ENCODE measurements at regions not wholly inside any gene's neighbourhood (a gene's known extent, or its start where the extent isn't known, plus 50 kb on each side); places are given as distances from the start of the nearest gene placed in this dataset.
"Not testable (repeated sequence)": the region's sequence is repeated elsewhere in the genome, so short reads cannot be mapped to it uniquely, and the experiment has no call there.

DNA sequence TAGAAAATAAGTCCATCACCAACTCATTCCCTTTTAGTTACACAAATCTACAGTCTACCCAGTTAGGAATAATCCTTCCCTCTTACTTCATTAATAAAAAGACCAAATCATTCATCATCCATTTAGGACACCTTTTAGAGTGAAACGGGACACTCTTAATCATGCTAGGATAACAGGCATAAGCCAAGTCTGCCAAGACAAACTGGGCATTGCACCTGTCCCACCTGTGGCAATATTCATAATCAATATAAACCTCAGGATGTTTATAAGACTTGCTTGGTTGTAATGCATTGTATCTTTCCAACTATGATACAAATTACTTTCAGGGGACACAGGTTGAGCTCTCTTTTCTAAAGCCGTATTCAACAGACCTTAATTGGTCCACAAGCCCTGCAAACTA is 82.7 kb upstream of the SH3BP4 start:
- Mint-ChIP-seq H3K4me1 (peaks cover 0 to 1% (median 0%) of the 10 kb centered on the region in 3 donors), H3K9me3 (peaks cover 6 to 20% (median 12%) of the 10 kb centered on the region in 3 donors), H3K36me3 (peaks cover 4% of the 10 kb centered on the region), H3K27me3 (peaks cover 4% of the 10 kb centered on the region), H3K27ac (no peak overlapping the region), H3K4me3 (no peak overlapping the region)

DNA sequence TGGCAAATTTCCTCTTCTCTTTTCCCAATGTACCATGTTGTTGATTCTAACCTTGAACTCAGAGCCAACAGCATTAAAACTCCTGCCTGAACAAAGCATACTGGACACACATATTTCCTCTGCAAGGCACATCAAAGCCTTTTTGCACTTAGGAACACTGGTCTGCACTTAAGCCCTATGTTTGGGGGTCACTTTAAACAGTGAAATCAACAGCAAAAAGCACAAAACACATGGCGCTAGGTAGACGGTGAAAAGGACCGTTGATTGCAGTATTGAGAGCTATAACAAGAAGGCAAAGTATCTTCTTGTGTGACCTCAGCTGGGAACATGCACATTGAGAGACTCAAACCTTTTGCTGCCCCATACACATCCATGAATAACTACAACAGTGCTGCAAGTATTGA is 83.9 kb upstream of the SH3BP4 start:
- Mint-ChIP-seq H3K4me3 (no peak overlapping the region), H3K36me3 (peaks cover 4% of the 10 kb centered on the region), H3K4me1 (no peaks in the 10 kb centered on the region), H3K27me3 (no peaks in the 10 kb centered on the region), H3K27ac (no peak overlapping the region), H3K9me3 (peaks cover 6 to 17% (median 10%) of the 10 kb centered on the region in 3 donors)

DNA sequence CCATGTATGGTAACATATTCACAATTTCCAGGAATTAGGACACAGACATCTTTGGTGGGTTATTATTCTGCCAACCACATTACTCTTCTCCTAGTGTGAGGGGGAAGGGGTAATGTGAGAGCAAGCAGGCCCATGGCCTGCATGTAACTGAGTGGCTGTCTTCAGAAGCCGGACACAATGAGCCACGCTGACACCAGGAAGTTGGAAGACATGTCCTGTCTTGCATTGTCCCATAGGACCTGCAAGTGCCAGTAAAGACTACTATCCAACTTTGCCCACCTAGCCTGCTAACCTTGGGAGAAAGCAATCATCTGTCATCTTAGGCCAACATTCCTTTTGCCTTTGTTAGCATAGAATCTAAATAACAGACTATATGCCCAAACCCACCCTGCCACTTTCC is 86.2 kb upstream of the SH3BP4 start:
- peaks cover 4 to 17% (median 9%) of the 10 kb centered on the region in 3 donors for H3K9me3 Mint-ChIP-seq
- no peaks in the 10 kb centered on the region for H3K27me3 Mint-ChIP-seq
- H3K4me1 Mint-ChIP-seq, result no peaks in the 10 kb centered on the region
- no peak overlapping the region for H3K4me3 Mint-ChIP-seq
- no peak overlapping the region for H3K27ac Mint-ChIP-seq
- peaks cover 2% of the 10 kb centered on the region for H3K36me3 Mint-ChIP-seq

- Mint-ChIP-seq H3K27me3 (no peaks in the 10 kb centered on the region), H3K4me1 (no peaks in the 10 kb centered on the region), H3K9me3 (peaks cover 4 to 17% (median 9%) of the 10 kb centered on the region in 3 donors), H3K4me3 (no peak overlapping the region), H3K36me3 (peaks cover 2% of the 10 kb centered on the region), H3K27ac (peak overlapping the region in 1 of 3 donors; percentile 28)
Observed at GRCh38 chr2:234865040-234865439, 86.8 kb upstream of the SH3BP4 start.

DNA sequence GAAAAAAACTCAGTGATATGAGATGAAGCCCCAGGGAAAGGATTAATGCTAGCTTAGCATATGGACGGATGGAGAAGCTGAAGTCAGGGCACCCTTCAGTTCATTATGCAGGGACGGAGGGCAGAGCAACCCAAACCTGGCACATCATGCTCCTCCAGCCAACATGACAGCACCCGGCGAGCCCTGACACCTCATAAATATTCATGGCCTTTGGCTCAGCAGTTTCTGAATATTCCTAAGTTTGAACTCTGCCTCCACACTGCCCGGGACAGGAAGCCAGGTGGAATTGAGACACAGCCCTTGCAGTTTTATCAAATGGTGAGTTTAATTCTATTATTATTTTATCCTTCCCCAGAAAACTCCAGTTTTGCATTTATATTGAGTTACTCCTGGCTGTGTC is 87.3 kb upstream of the SH3BP4 start:
- Mint-ChIP-seq H3K4me3 (no peak overlapping the region), H3K27ac (peak overlapping the region in 1 of 3 donors; percentile 28), H3K27me3 (peaks cover 1% of the 10 kb centered on the region), H3K4me1 (no peaks in the 10 kb centered on the region), H3K9me3 (peaks cover 4 to 17% (median 9%) of the 10 kb centered on the region in 3 donors), H3K36me3 (peaks cover 2% of the 10 kb centered on the region)

GRCh38 chr2:234863043-234863934 is 88.5 kb upstream of the SH3BP4 start:
- no peak overlapping the region for H3K27ac Mint-ChIP-seq
- H3K9me3 Mint-ChIP-seq, result peaks cover 2 to 17% (median 9%) of the 10 kb centered on the region in 3 donors
- peaks cover 2% of the 10 kb centered on the region for H3K36me3 Mint-ChIP-seq
- H3K27me3 Mint-ChIP-seq, result peaks cover 1% of the 10 kb centered on the region
- no peak overlapping the region for H3K4me3 Mint-ChIP-seq
- H3K4me1 Mint-ChIP-seq, result no peaks in the 10 kb centered on the region

GRCh38 chr2:234861841-234862735 is 89.7 kb upstream of the SH3BP4 start:
- peaks cover 1% of the 10 kb centered on the region for H3K27me3 Mint-ChIP-seq
- peaks cover 0 to 13% (median 4%) of the 10 kb centered on the region in 3 donors for H3K9me3 Mint-ChIP-seq
- no peak overlapping the region for H3K4me3 Mint-ChIP-seq
- no peak overlapping the region for H3K27ac Mint-ChIP-seq
- peaks cover 2% of the 10 kb centered on the region for H3K36me3 Mint-ChIP-seq
- H3K4me1 Mint-ChIP-seq, result no peaks in the 10 kb centered on the region

DNA sequence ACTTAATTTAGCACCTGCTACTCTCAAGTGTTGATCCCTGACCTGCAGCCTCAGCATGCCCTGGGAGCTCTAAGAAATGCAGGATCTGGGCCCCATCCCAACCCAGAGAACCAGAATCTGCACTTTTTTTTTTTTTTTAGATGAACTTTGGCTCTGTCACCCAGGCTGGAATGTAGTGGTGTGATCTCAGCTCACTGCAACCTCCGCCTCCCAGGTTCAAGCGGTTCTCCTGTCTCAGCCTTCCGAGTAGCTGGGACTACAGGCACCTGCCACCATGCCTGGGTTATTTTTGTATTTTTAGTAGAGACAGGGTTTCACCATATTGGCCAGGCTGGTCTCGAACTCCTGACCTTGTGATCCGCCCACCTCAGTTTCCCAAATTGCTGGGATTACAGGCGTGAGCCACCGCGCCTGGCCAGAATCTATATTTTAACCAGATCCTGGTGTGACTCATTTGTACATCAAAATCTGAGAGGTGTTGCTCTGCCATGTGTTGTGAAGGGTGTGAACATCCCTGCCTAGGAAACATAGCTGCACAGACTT is 92.4 kb upstream of the SH3BP4 start:
- not testable (repeated sequence) for H3K4me3 Mint-ChIP-seq, H3K36me3 Mint-ChIP-seq, H3K4me1 Mint-ChIP-seq, H3K27ac Mint-ChIP-seq, H3K9me3 Mint-ChIP-seq, H3K27me3 Mint-ChIP-seq

DNA sequence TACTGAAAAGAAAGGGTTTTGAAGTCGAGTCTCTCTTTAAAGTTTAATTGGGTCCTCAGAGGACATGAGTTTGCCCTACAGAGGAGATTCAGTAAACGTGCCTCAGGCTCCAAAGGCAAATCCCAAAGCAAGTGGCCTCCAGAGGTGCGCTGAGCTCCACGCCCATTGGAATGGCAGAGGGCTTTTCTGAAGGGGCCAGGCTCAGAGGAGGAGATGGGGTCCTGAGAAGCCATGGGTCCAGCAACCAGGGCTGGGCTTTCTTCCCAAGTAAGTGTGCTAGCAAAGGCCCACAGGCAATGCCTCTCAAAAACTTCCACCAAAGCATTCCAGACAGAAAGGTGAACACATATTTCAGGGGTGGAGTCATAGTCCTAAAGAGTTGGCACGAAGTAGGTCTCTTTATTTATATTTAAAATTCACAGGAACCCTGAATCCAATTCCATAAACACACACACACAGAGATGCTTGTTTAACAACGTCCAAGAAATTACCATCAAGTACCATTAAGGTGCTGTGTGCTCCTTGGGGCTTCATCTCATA is 93.0 kb upstream of the SH3BP4 start:
- H3K36me3 Mint-ChIP-seq, result no peaks in the 10 kb centered on the region
- H3K4me3 Mint-ChIP-seq, result no peak overlapping the region
- H3K27ac Mint-ChIP-seq, result no peak overlapping the region
- H3K9me3 Mint-ChIP-seq, result peaks cover 0 to 3% (median 0%) of the 10 kb centered on the region in 3 donors
- H3K4me1 Mint-ChIP-seq, result no peaks in the 10 kb centered on the region
- H3K27me3 Mint-ChIP-seq, result peaks cover 1% of the 10 kb centered on the region

DNA sequence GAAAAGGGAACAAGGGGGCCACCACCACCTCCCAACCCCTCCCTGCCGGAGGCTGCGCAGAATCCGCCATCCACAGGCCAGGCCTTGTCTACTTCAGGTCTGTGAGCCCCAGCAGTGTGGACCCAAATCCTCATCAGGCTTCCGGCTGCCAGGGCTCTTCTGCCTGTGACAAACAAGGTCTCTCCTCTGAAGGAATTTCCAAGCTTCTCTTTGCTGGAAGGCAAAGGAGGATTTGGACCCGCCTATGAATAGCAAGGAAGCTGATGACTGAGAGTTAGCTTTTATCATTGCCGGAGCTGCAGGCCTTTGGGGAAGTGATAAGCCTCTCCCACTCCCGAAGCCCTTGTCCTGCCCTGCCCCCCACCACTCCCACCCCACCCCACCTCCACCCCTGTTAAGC is 93.7 kb upstream of the SH3BP4 start:
- Mint-ChIP-seq H3K4me1 (no peaks in the 10 kb centered on the region), H3K27ac (no peak overlapping the region), H3K36me3 (no peaks in the 10 kb centered on the region), H3K27me3 (peaks cover 1% of the 10 kb centered on the region), H3K9me3 (peaks cover 0 to 3% (median 0%) of the 10 kb centered on the region in 3 donors), H3K4me3 (no peak overlapping the region)

GRCh38 chr2:234853729-234854128 is 98.1 kb upstream of the SH3BP4 start:
- no peak overlapping the region for H3K4me3 Mint-ChIP-seq
- H3K9me3 Mint-ChIP-seq, result peaks cover 1 to 8% (median 3%) of the 10 kb centered on the region in 3 donors
- H3K27ac Mint-ChIP-seq, result no peak overlapping the region
- peaks cover 0 to 3% (median 2%) of the 10 kb centered on the region in 3 donors for H3K4me1 Mint-ChIP-seq
- H3K36me3 Mint-ChIP-seq, result no peaks in the 10 kb centered on the region
- peaks cover 3% of the 10 kb centered on the region for H3K27me3 Mint-ChIP-seq

DNA sequence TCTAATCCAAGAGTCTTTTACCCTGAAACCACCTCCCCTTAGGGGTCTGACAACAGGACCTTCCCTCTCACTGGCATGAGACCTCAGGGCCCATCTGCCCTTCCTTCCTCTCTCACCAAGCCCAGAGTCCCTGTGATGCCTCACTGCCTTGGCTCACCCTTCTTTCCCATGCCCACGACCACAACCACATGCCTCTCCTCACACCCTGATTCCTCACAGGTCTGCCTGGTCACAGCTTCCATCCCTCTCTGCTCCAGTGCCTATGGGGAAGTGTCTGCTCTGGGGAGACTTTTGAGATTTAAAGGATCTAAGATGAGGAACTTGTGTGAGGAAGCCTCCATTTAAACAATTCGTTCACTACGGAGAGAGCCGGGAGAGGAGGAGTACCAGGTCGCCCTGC is 98.9 kb upstream of the SH3BP4 start:
- H3K36me3 Mint-ChIP-seq, result no peaks in the 10 kb centered on the region
- H3K27ac Mint-ChIP-seq, result no peak overlapping the region
- H3K4me1 Mint-ChIP-seq, result peaks cover 0 to 3% (median 2%) of the 10 kb centered on the region in 3 donors
- no peak overlapping the region for H3K4me3 Mint-ChIP-seq
- H3K9me3 Mint-ChIP-seq, result peaks cover 1 to 8% (median 3%) of the 10 kb centered on the region in 3 donors
- H3K27me3 Mint-ChIP-seq, result peaks cover 3% of the 10 kb centered on the region

DNA sequence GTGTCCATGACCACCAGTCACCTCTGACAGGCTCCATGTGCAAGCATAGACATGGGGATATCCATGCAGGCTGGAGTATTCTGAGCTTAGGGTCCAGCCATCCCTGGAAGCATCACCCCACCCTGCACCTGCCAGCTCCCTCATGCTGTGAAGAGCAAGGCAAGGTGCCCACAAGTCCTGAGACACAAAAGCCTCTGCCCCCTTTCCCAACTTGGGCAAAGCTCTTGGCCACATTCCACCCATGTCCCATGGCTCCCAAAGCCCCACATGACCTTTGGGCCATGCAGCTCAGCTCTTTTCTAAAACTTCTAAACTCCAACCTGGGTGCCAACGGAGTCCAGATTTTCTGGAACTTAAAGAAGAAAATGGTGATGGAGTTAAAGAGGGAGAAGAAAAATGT is 99.8 kb upstream of the SH3BP4 start:
- peaks cover 0 to 3% (median 2%) of the 10 kb centered on the region in 3 donors for H3K4me1 Mint-ChIP-seq
- no peaks in the 10 kb centered on the region for H3K36me3 Mint-ChIP-seq

DNA sequence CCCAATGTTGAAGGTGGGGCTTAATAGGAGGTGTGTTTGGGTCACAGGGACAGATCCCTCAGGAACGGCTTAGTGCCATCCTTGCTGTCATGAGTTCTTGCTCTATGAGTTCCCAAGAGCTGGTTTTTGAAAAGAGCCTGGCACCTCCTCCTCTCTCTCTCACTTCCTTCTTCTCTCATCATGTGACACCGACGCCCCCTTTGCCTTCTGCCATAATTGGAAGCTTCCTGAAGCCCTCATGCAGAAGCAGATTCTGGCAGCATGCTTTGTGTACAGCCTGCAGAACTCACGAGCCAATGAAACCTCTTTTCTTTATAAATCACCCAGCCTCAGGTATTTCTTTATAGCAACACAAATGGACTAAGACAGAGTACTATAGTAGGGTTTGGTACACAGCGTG is 100.4 kb upstream of the SH3BP4 start:
- H3K27ac Mint-ChIP-seq, result no peak overlapping the region
- H3K4me3 Mint-ChIP-seq, result no peak overlapping the region
- peaks cover 6% of the 10 kb centered on the region for H3K27me3 Mint-ChIP-seq
- peaks cover 0 to 3% (median 2%) of the 10 kb centered on the region in 3 donors for H3K4me1 Mint-ChIP-seq
- peaks cover 1 to 8% (median 3%) of the 10 kb centered on the region in 3 donors for H3K9me3 Mint-ChIP-seq
- H3K36me3 Mint-ChIP-seq, result no peaks in the 10 kb centered on the region

More for the DNA sequence above, 99.8 kb upstream of the SH3BP4 start:
- Mint-ChIP-seq H3K27ac (no peak overlapping the region), H3K27me3 (peaks cover 3% of the 10 kb centered on the region), H3K9me3 (peaks cover 1 to 8% (median 3%) of the 10 kb centered on the region in 3 donors), H3K4me3 (no peak overlapping the region)

All from IgD-negative memory B cell (primary cell).